Neural crest cell (in vitro differentiated cells): ENCODE measurements at regions not wholly inside any gene's neighbourhood (a gene's known extent, or its start where the extent isn't known, plus 50 kb on each side); places are given as distances from the start of the nearest gene placed in this dataset.

Source experiments
- DNase-seq: peaks from one replicate; pipeline ENCODE4 v3.0.0; 2021; ENCODE audit warnings: low read depth, mixed read lengths, low spot score
- H3K27ac Mint-ChIP-seq: one replicate; pipeline ENCODE4 v1.8.0; 2021; ENCODE audit warnings: mild to moderate bottlenecking, mixed read lengths; ENCODE audit not compliant: unreplicated experiment
- H3K27me3 Mint-ChIP-seq: 2 replicates; pipeline ENCODE4 v1.8.0; 2021; ENCODE audit warnings: low read depth, mild to moderate bottlenecking, mixed read lengths
- H3K36me3 Mint-ChIP-seq: 2 replicates; pipeline ENCODE4 v1.8.0; 2021; ENCODE audit warnings: low read depth, mild to moderate bottlenecking, mixed read lengths
- H3K4me1 Mint-ChIP-seq: 2 replicates; pipeline ENCODE4 v1.8.0; 2021; ENCODE audit warnings: mixed read lengths
- H3K4me3 Mint-ChIP-seq: one replicate; pipeline ENCODE4 v1.8.0; 2021; ENCODE audit warnings: mild to moderate bottlenecking, mixed read lengths
- H3K9me3 Mint-ChIP-seq: 2 replicates; pipeline ENCODE4 v1.8.0; 2021; ENCODE audit warnings: mixed read lengths
- TF ChIP-seq, protein P1 (sequence below): fragments of 200-600 bp; sonication (generic); conservative IDR thresholded peaks from 2 replicates; pipeline ENCODE4 v1.5.0; 2021; ENCODE audit warnings: antibody characterized with exemption, mild to moderate bottlenecking

GRCh38 chr12:87660291-87660690 is 368.9 kb downstream of the C12orf50 start:
- DNase-seq: no peak
- no peaks in the 10 kb centered on the region for H3K9me3 Mint-ChIP-seq
- no peak overlapping the region for H3K4me3 Mint-ChIP-seq
- TF ChIP-seq, protein P1, sequence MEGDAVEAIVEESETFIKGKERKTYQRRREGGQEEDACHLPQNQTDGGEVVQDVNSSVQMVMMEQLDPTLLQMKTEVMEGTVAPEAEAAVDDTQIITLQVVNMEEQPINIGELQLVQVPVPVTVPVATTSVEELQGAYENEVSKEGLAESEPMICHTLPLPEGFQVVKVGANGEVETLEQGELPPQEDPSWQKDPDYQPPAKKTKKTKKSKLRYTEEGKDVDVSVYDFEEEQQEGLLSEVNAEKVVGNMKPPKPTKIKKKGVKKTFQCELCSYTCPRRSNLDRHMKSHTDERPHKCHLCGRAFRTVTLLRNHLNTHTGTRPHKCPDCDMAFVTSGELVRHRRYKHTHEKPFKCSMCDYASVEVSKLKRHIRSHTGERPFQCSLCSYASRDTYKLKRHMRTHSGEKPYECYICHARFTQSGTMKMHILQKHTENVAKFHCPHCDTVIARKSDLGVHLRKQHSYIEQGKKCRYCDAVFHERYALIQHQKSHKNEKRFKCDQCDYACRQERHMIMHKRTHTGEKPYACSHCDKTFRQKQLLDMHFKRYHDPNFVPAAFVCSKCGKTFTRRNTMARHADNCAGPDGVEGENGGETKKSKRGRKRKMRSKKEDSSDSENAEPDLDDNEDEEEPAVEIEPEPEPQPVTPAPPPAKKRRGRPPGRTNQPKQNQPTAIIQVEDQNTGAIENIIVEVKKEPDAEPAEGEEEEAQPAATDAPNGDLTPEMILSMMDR: no peak
- H3K27me3 Mint-ChIP-seq: no peaks in the 10 kb centered on the region
- no peaks in the 10 kb centered on the region for H3K36me3 Mint-ChIP-seq
- no peaks in the 10 kb centered on the region for H3K4me1 Mint-ChIP-seq
- H3K27ac Mint-ChIP-seq: no peak overlapping the region

DNA sequence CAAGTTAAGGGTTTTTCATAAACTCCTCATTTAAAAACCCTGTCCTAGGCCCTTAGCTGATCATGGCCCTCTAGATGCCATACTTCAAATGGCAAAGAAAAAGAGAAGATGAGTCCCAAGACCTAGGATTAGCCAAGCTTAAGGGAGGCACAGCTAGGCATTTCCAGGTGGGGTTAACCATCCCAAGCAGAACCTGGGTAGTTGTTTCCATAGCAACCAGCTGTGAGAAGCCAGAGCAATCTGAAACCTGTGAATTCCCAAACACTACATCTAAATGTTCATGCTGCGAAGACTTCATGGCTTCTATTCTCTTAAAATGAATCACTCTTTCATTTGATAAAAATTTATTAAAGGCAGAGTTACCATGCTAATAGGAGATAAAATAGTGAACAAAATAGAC is 372.9 kb downstream of the C12orf50 start:
- no peak for DNase-seq

DNA sequence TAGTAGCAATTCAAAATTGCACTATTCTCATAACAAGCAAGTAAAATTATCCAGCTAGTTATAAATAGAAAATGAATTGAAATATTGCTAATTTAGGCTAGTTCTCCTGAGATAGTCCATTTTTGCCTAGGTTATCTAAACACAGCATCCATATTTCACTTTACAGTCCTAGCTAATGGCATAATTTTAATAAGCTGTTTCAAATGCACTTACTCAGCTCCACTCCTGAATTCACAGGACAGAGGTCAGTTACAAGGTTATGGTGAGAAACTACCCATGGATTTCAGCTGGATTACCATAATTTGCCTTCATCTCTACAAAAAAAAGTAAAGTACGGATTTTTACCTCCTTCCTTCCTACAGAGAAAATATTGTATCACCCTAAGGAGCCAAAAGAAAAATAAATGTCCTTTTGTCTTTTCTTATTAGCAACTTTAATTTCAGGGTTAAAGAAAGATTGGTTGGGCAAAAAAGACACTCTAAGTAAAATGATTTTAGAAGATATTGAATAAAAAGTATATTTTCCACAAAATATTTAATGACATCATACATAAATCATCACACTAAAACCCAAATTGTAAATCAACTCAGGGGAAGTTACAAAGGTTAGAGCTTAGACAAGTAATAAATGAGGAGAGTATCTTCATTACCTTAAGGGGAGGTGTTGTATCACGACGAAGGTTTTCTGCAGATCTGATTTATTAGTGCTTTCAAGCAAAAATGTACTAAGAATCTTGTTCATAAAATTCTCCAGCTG is 377.4 kb downstream of the C12orf50 start:
- TF ChIP-seq, protein P1: no peak
- Mint-ChIP-seq H3K27ac (no peak overlapping the region), H3K27me3 (no peaks in the 10 kb centered on the region), H3K36me3 (no peaks in the 10 kb centered on the region), H3K4me3 (no peak overlapping the region), H3K4me1 (no peaks in the 10 kb centered on the region), H3K9me3 (peaks cover 4% of the 10 kb centered on the region)
- no peak for DNase-seq

More for the DNA sequence above, 372.9 kb downstream of the C12orf50 start:
- Mint-ChIP-seq H3K36me3 (no peaks in the 10 kb centered on the region), H3K9me3 (no peaks in the 10 kb centered on the region), H3K4me1 (no peaks in the 10 kb centered on the region), H3K27ac (no peak overlapping the region), H3K4me3 (no peak overlapping the region), H3K27me3 (no peaks in the 10 kb centered on the region)
- TF ChIP-seq, protein P1: no peak

GRCh38 chr12:87642245-87642644 is 387.0 kb downstream of the C12orf50 start:
- Mint-ChIP-seq H3K9me3 (no peaks in the 10 kb centered on the region), H3K4me3 (no peak overlapping the region), H3K27ac (no peak overlapping the region), H3K27me3 (no peaks in the 10 kb centered on the region), H3K36me3 (no peaks in the 10 kb centered on the region), H3K4me1 (no peaks in the 10 kb centered on the region)
- TF ChIP-seq, protein P1: no peak
- no peak for DNase-seq

GRCh38 chr12:87618199-87618598 is 411.0 kb downstream of the C12orf50 start:
- H3K27ac Mint-ChIP-seq: no peak overlapping the region
- no peaks in the 10 kb centered on the region for H3K4me1 Mint-ChIP-seq
- no peaks in the 10 kb centered on the region for H3K36me3 Mint-ChIP-seq
- no peak for DNase-seq
- TF ChIP-seq, protein P1: no peak
- no peaks in the 10 kb centered on the region for H3K9me3 Mint-ChIP-seq
- no peak overlapping the region for H3K4me3 Mint-ChIP-seq
- no peaks in the 10 kb centered on the region for H3K27me3 Mint-ChIP-seq
